Type B pancreatic cell (in vitro differentiated cells): ENCODE measurements at regions not wholly inside any gene's neighbourhood (a gene's known extent, or its start where the extent isn't known, plus 50 kb on each side); places are given as distances from the start of the nearest gene placed in this dataset.

Experiments
- DNase-seq: peaks from one replicate; pipeline ENCODE4 v3.0.0; 2021; ENCODE audit warnings: mixed read lengths; ENCODE audit not compliant: unreplicated experiment; ENCODE audit errors: extremely low spot score
- H3K27ac Mint-ChIP-seq: 2 replicates; pipeline ENCODE4 v1.8.0; 2021; ENCODE audit warnings: mild to moderate bottlenecking, mixed read lengths
- H3K27me3 Mint-ChIP-seq: 2 replicates; pipeline ENCODE4 v1.8.0; 2021; ENCODE audit warnings: mixed read lengths
- H3K36me3 Mint-ChIP-seq: 2 replicates; pipeline ENCODE4 v1.8.0; 2021; ENCODE audit warnings: mixed read lengths
- H3K4me1 Mint-ChIP-seq: one replicate; pipeline ENCODE4 v1.8.0; 2021; ENCODE audit warnings: mixed read lengths; ENCODE audit not compliant: unreplicated experiment
- H3K4me3 Mint-ChIP-seq: 2 replicates; pipeline ENCODE4 v1.8.0; 2021; ENCODE audit warnings: mild to moderate bottlenecking, mixed read lengths
- H3K9me3 Mint-ChIP-seq: 2 replicates; pipeline ENCODE4 v1.8.0; 2021; ENCODE audit warnings: mixed read lengths
- CTCF ChIP-seq: fragments of 200-600 bp; sonication (generic); conservative IDR thresholded peaks from 2 replicates; pipeline ENCODE4 v1.5.0; 2021; ENCODE audit warnings: antibody characterized with exemption, mild to moderate bottlenecking

GRCh38 chr21:24945910-24946309, 661.4 kb downstream of the MRPL39 start:
- Mint-ChIP-seq H3K27me3 (no peaks in the 10 kb centered on the region), H3K36me3 (no peaks in the 10 kb centered on the region), H3K27ac (no peak overlapping the region), H3K4me1 (no peaks in the 10 kb centered on the region), H3K4me3 (no peak overlapping the region), H3K9me3 (no peaks in the 10 kb centered on the region)
- no peak for TF ChIP-seq CTCF
- no peak for DNase-seq

GRCh38 chr21:24941316-24942185, 665.7 kb downstream of the MRPL39 start:
- DNase-seq, result no peak
- Mint-ChIP-seq H3K4me3 (no peak overlapping the region), H3K9me3 (peaks cover 6% of the 10 kb centered on the region), H3K27ac (no peak overlapping the region), H3K27me3 (no peaks in the 10 kb centered on the region), H3K36me3 (no peaks in the 10 kb centered on the region), H3K4me1 (no peaks in the 10 kb centered on the region)
- no peak for TF ChIP-seq CTCF

- no peaks in the 10 kb centered on the region for H3K4me1 Mint-ChIP-seq
- H3K4me3 Mint-ChIP-seq, result no peak overlapping the region
- no peak for DNase-seq
- peaks cover 6% of the 10 kb centered on the region for H3K9me3 Mint-ChIP-seq
- no peak overlapping the region for H3K27ac Mint-ChIP-seq
- H3K36me3 Mint-ChIP-seq, result no peaks in the 10 kb centered on the region
- no peaks in the 10 kb centered on the region for H3K27me3 Mint-ChIP-seq
- no peak for TF ChIP-seq CTCF
These were observed 668.0 kb downstream of the MRPL39 start for GRCh38 chr21:24939291-24939690.

- no peaks in the 10 kb centered on the region for H3K36me3 Mint-ChIP-seq
- H3K27ac Mint-ChIP-seq, result no peak overlapping the region
- no peak for DNase-seq
- TF ChIP-seq CTCF, result no peak
- H3K27me3 Mint-ChIP-seq, result no peaks in the 10 kb centered on the region
- no peaks in the 10 kb centered on the region for H3K4me1 Mint-ChIP-seq
- H3K9me3 Mint-ChIP-seq, result peaks cover 6% of the 10 kb centered on the region
- H3K4me3 Mint-ChIP-seq, result no peak overlapping the region
These were observed 668.7 kb downstream of the MRPL39 start for GRCh38 chr21:24938573-24938972.

- no peak overlapping the region for H3K4me3 Mint-ChIP-seq
These were observed 671.3 kb downstream of the MRPL39 start for GRCh38 chr21:24935991-24936390.

More at GRCh38 chr21:24935991-24936390, 671.3 kb downstream of the MRPL39 start:
- H3K4me1 Mint-ChIP-seq, result no peaks in the 10 kb centered on the region
- H3K9me3 Mint-ChIP-seq, result peaks cover 6% of the 10 kb centered on the region
- no peak for TF ChIP-seq CTCF
- no peaks in the 10 kb centered on the region for H3K27me3 Mint-ChIP-seq
- no peaks in the 10 kb centered on the region for H3K36me3 Mint-ChIP-seq
- no peak overlapping the region for H3K27ac Mint-ChIP-seq
- no peak for DNase-seq
